Left ventricle myocardium inferior (tissue), 1 donor: ENCODE measurements at regions not wholly inside any gene's neighbourhood (a gene's known extent, or its start where the extent isn't known, plus 50 kb on each side); places are given as distances from the start of the nearest gene placed in this dataset.

Experiments
- DNase-seq: peaks from one replicate; pipeline ENCODE4 v3.0.0-alpha.2; 2020
- H3K27ac ChIP-seq: fragments of 200-600 bp; replicated peaks from 2 replicates; pipeline ENCODE4 v1.8.0; 2021
- H3K27me3 ChIP-seq: fragments of 200-600 bp; 2 replicates; pipeline ENCODE4 v1.8.0; 2021; ENCODE audit warnings: low read depth
- H3K36me3 ChIP-seq: fragments of 200-600 bp; 2 replicates; pipeline ENCODE4 v1.8.0; 2021
- H3K4me1 ChIP-seq: fragments of 200-600 bp; 2 replicates; pipeline ENCODE4 v1.8.0; 2021
- H3K4me3 ChIP-seq: fragments of 200-600 bp; 2 replicates; pipeline ENCODE4 v1.8.0; 2021; ENCODE audit warnings: mild to moderate bottlenecking, moderate library complexity
- H3K9me3 ChIP-seq: fragments of 200-600 bp; replicated peaks from 2 replicates; pipeline ENCODE4 v1.8.0; 2021
- CTCF ChIP-seq: fragments of 200-600 bp; IDR thresholded peaks from 2 replicates; pipeline ENCODE4 v1.8.0; 2021; ENCODE audit warnings: antibody characterized with exemption, mild to moderate bottlenecking, borderline replicate concordance
- intact Hi-C: fragments of 100-400 bp; cut with micrococcal nuclease; formaldehyde crosslinking; loops from one replicate; pipeline ENCODE4 v1.11.0; 2022
- donor health status: DM: no; HTN: yes; CAD: no; lungs with severe emphysema.

- Histone ChIP-seq H3K4me3 (no peak overlapping the region), H3K27ac (no peak overlapping the region), H3K36me3 (no peaks in the 10 kb centered on the region), H3K27me3 (no peaks in the 10 kb centered on the region), H3K4me1 (no peaks in the 10 kb centered on the region), H3K9me3 (no peaks in the 10 kb centered on the region)
- no peak for TF ChIP-seq CTCF
- DNase-seq = no peak
- intact Hi-C loops = no loop called here
Measured at GRCh38 chr14:22189881-22190280, 399.1 kb downstream of the DAD1 start.

GRCh38 chr14:22188318-22188717, 400.7 kb downstream of the DAD1 start:
- Histone ChIP-seq H3K4me3 (no peak overlapping the region), H3K9me3 (no peaks in the 10 kb centered on the region), H3K4me1 (no peaks in the 10 kb centered on the region), H3K36me3 (no peaks in the 10 kb centered on the region), H3K27me3 (no peaks in the 10 kb centered on the region), H3K27ac (no peak overlapping the region)
- intact Hi-C loops = no loop called here
- TF ChIP-seq CTCF = no peak
- no peak for DNase-seq

- Histone ChIP-seq H3K9me3 (no peaks in the 10 kb centered on the region), H3K4me3 (no peak overlapping the region), H3K36me3 (no peaks in the 10 kb centered on the region), H3K27ac (no peak overlapping the region), H3K27me3 (peaks cover 6% of the 10 kb centered on the region), H3K4me1 (no peaks in the 10 kb centered on the region)
- no peak for DNase-seq
- intact Hi-C loops = no loop called here
- no peak for TF ChIP-seq CTCF
Measured at GRCh38 chr14:22185789-22186188, 403.2 kb downstream of the DAD1 start.

- H3K36me3 ChIP-seq = no peaks in the 10 kb centered on the region
- peaks cover 6% of the 10 kb centered on the region for H3K27me3 ChIP-seq
- H3K4me3 ChIP-seq = no peak overlapping the region
- no peak for DNase-seq
- no peak overlapping the region for H3K27ac ChIP-seq
- TF ChIP-seq CTCF = no peak
- no peaks in the 10 kb centered on the region for H3K4me1 ChIP-seq
- intact Hi-C loops = no loop called here
- no peaks in the 10 kb centered on the region for H3K9me3 ChIP-seq
Measured at GRCh38 chr14:22185191-22185590, 403.8 kb downstream of the DAD1 start.

- no peak overlapping the region for H3K4me3 ChIP-seq
- intact Hi-C loops = no loop called here
- H3K36me3 ChIP-seq = no peaks in the 10 kb centered on the region
- no peak for TF ChIP-seq CTCF
- no peak for DNase-seq
- no peaks in the 10 kb centered on the region for H3K4me1 ChIP-seq
- peaks cover 6% of the 10 kb centered on the region for H3K27me3 ChIP-seq
- no peak overlapping the region for H3K27ac ChIP-seq
- H3K9me3 ChIP-seq = no peaks in the 10 kb centered on the region
Measured at GRCh38 chr14:22184830-22185168, 404.2 kb downstream of the DAD1 start.
